D721Med (cell line): ENCODE measurements at regions not wholly inside any gene's neighbourhood (a gene's known extent, or its start where the extent isn't known, plus 50 kb on each side); places are given as distances from the start of the nearest gene placed in this dataset.

Source experiments
- DNase-seq: peaks from one replicate; pipeline ENCODE4 v3.0.0; 2011; ENCODE audit warnings: low spot score; ENCODE audit not compliant: insufficient read length
- FAIRE-seq: peaks from 2 replicates; lab custom pipeline; 2011; peaks lifted over from hg19 to GRCh38; lab: Jason Lieb, UNC
- CTCF ChIP-seq: IDR thresholded peaks from 2 replicates; pipeline ENCODE4 v1.5.1; 2012; ENCODE audit warnings: mild to moderate bottlenecking, control low read depth; ENCODE audit not compliant: insufficient read depth; ENCODE audit errors: missing control alignments

- no peak for TF ChIP-seq CTCF
- FAIRE-seq, result no peak
- no peak for DNase-seq
Measured at GRCh38 chr12:67474934-67475620, 173.5 kb upstream of the DYRK2 start.

GRCh38 chr12:67475725-67476124, 172.8 kb upstream of the DYRK2 start:
- TF ChIP-seq CTCF, result no peak
- no peak for FAIRE-seq
- no peak for DNase-seq

GRCh38 chr12:67477681-67478265, 170.8 kb upstream of the DYRK2 start:
- DNase-seq (no peak), FAIRE-seq (no peak)
- TF ChIP-seq CTCF, result no peak

- TF ChIP-seq CTCF, result no peak
- FAIRE-seq (no peak), DNase-seq (no peak)
Measured at GRCh38 chr12:67482751-67483661, 165.5 kb upstream of the DYRK2 start.

GRCh38 chr12:67483871-67484554, 164.5 kb upstream of the DYRK2 start:
- no peak for TF ChIP-seq CTCF
- FAIRE-seq (no peak), DNase-seq (no peak)

- no peak for TF ChIP-seq CTCF
- no peak for DNase-seq
- FAIRE-seq, result no peak
Measured at GRCh38 chr12:67484791-67485480, 163.6 kb upstream of the DYRK2 start.
